DOHH2 (cell line): ENCODE measurements at regions not wholly inside any gene's neighbourhood (a gene's known extent, or its start where the extent isn't known, plus 50 kb on each side); places are given as distances from the start of the nearest gene placed in this dataset.
"Not testable (repeated sequence)": the region's sequence is repeated elsewhere in the genome, so short reads cannot be mapped to it uniquely, and the experiment has no call there.

Experiments
- H3F3A ChIP-seq: fragments of 200-600 bp; sonication (generic), shearing (Covaris generic); 2 replicates; pipeline ENCODE4 v1.6.0; 2016; ENCODE audit warnings: antibody characterized with exemption, mild to moderate bottlenecking; ENCODE audit not compliant: control insufficient read depth, insufficient read depth
- H3K27ac ChIP-seq: fragments of 200-600 bp; sonication (generic); 2 replicates; pipeline ENCODE4 v1.5.1; 2014; ENCODE audit warnings: low read depth, mild to moderate bottlenecking, low read length, moderate library complexity
- H3K27me3 ChIP-seq: fragments of 200-600 bp; sonication (generic); 2 replicates; pipeline ENCODE4 v1.6.1; 2014; ENCODE audit warnings: mild to moderate bottlenecking, low read length, mixed read lengths; ENCODE audit not compliant: control insufficient read depth
- H3K36me3 ChIP-seq: fragments of 200-600 bp; sonication (generic); 2 replicates; pipeline ENCODE4 v1.6.1; 2014; ENCODE audit warnings: mild to moderate bottlenecking, low read length, moderate library complexity, mixed read lengths; ENCODE audit not compliant: control insufficient read depth
- H3K4me1 ChIP-seq: fragments of 200-600 bp; sonication (generic); 2 replicates; pipeline ENCODE4 v1.6.1; 2014; ENCODE audit warnings: mild to moderate bottlenecking, low read length, mixed read lengths; ENCODE audit not compliant: control insufficient read depth
- H3K4me2 ChIP-seq: fragments of 200-600 bp; sonication (generic); 2 replicates; pipeline ENCODE4 v1.6.0; 2014; ENCODE audit warnings: mild to moderate bottlenecking, low read length, moderate library complexity
- H3K4me3 ChIP-seq: fragments of 200-600 bp; sonication (generic); 2 replicates; pipeline ENCODE4 v1.5.1; 2014; ENCODE audit warnings: mild to moderate bottlenecking, low read length, mixed read lengths
- H3K79me2 ChIP-seq: fragments of 200-600 bp; sonication (generic); 2 replicates; pipeline ENCODE4 v1.6.1; 2014; ENCODE audit warnings: mild to moderate bottlenecking, low read length, mixed read lengths; ENCODE audit not compliant: control insufficient read depth
- H3K9me2 ChIP-seq: fragments of 200-600 bp; sonication (generic); replicated peaks from 2 replicates; pipeline ENCODE4 v1.6.1; 2014; ENCODE audit warnings: mild to moderate bottlenecking, low read length, mixed read lengths; ENCODE audit not compliant: control insufficient read depth
- H3K9me3 ChIP-seq: fragments of 200-600 bp; sonication (generic); 2 replicates; pipeline ENCODE4 v1.6.1; 2014; ENCODE audit warnings: antibody characterized with exemption, low read length, mixed read lengths; ENCODE audit not compliant: control insufficient read depth, insufficient read depth
- H4K20me1 ChIP-seq: fragments of 200-600 bp; sonication (generic); 2 replicates; pipeline ENCODE4 v1.6.0; 2014; ENCODE audit warnings: low read depth, mild to moderate bottlenecking, antibody characterized with exemption, low read length, moderate library complexity; ENCODE audit not compliant: control insufficient read depth, insufficient read depth
- CTCF ChIP-seq: fragments of 200-600 bp; sonication (generic); IDR thresholded peaks from one replicate; pipeline ENCODE4 v1.5.1; 2014; ENCODE audit warnings: antibody characterized with exemption, mild to moderate bottlenecking, low read depth, low read length; ENCODE audit not compliant: poor library complexity, severe bottlenecking
- EZH2phosphoT487 ChIP-seq: fragments of 200-600 bp; sonication (generic); IDR thresholded peaks from 2 replicates; pipeline ENCODE4 v1.6.1; 2017; ENCODE audit warnings: borderline replicate concordance, mild to moderate bottlenecking, antibody characterized with exemption, low read length, moderate library complexity, mixed read lengths

GRCh38 chr4:104915373-104915772, 231.3 kb upstream of the TET2 start:
- Histone ChIP-seq H3K4me3 (no peak overlapping the region), H4K20me1 (no peaks in the 10 kb centered on the region), H3F3A (no peaks in the 10 kb centered on the region), H3K27me3 (no peaks in the 10 kb centered on the region), H3K9me2 (no peaks in the 10 kb centered on the region; the same call in 1 of the 2 replicates), H3K36me3 (no peaks in the 10 kb centered on the region), H3K4me1 (no peaks in the 10 kb centered on the region), H3K27ac (no peak overlapping the region), H3K9me3 (no peaks in the 10 kb centered on the region), H3K4me2 (no peak overlapping the region), H3K79me2 (no peaks in the 10 kb centered on the region)
- TF ChIP-seq CTCF, result no peak
- no peak for TF ChIP-seq EZH2phosphoT487

GRCh38 chr4:104915864-104916263, 230.8 kb upstream of the TET2 start:
- TF ChIP-seq EZH2phosphoT487, result no peak
- TF ChIP-seq CTCF, result no peak
- Histone ChIP-seq H3K4me1 (no peaks in the 10 kb centered on the region), H3K36me3 (no peaks in the 10 kb centered on the region), H3K27ac (no peak overlapping the region), H3K4me3 (no peak overlapping the region), H3K4me2 (no peak overlapping the region), H3K79me2 (no peaks in the 10 kb centered on the region), H3K9me3 (no peaks in the 10 kb centered on the region), H3K9me2 (no peaks in the 10 kb centered on the region; the same call in 1 of the 2 replicates), H3F3A (no peaks in the 10 kb centered on the region), H4K20me1 (no peaks in the 10 kb centered on the region), H3K27me3 (no peaks in the 10 kb centered on the region)

- Histone ChIP-seq H4K20me1 (no peaks in the 10 kb centered on the region), H3K9me3 (no peaks in the 10 kb centered on the region), H3K9me2 (no peaks in the 10 kb centered on the region), H3K4me1 (no peaks in the 10 kb centered on the region), H3K4me3 (no peak overlapping the region), H3K36me3 (no peaks in the 10 kb centered on the region), H3K27me3 (no peaks in the 10 kb centered on the region), H3K4me2 (no peak overlapping the region), H3F3A (no peaks in the 10 kb centered on the region), H3K79me2 (no peaks in the 10 kb centered on the region), H3K27ac (no peak overlapping the region)
- no peak for TF ChIP-seq CTCF
- no peak for TF ChIP-seq EZH2phosphoT487
Observed at GRCh38 chr4:104919406-104919805, 227.3 kb upstream of the TET2 start.

GRCh38 chr4:104930298-104930697, 216.4 kb upstream of the TET2 start:
- Histone ChIP-seq H3K9me3 (no peaks in the 10 kb centered on the region), H3K4me2 (no peak overlapping the region), H3K27ac (no peak overlapping the region), H3K27me3 (no peaks in the 10 kb centered on the region), H3K9me2 (no peaks in the 10 kb centered on the region; the same call in 1 of the 2 replicates), H4K20me1 (no peaks in the 10 kb centered on the region), H3K36me3 (no peaks in the 10 kb centered on the region), H3K4me1 (no peaks in the 10 kb centered on the region), H3K79me2 (no peaks in the 10 kb centered on the region), H3F3A (no peaks in the 10 kb centered on the region), H3K4me3 (no peak overlapping the region)
- TF ChIP-seq EZH2phosphoT487, result no peak
- no peak for TF ChIP-seq CTCF

- H3K4me1 ChIP-seq, H3K9me2 ChIP-seq, H4K20me1 ChIP-seq, H3K79me2 ChIP-seq, H3K4me2 ChIP-seq, H3K36me3 ChIP-seq, H3F3A ChIP-seq, H3K4me3 ChIP-seq, H3K9me3 ChIP-seq, H3K27me3 ChIP-seq, H3K27ac ChIP-seq: not testable (repeated sequence)
Observed at GRCh38 chr4:104930745-104931736, 215.6 kb upstream of the TET2 start.
